Endothelial cell of hepatic sinusoid (primary cell): ENCODE measurements at regions not wholly inside any gene's neighbourhood (a gene's known extent, or its start where the extent isn't known, plus 50 kb on each side); places are given as distances from the start of the nearest gene placed in this dataset.
"Not testable (repeated sequence)": the region's sequence is repeated elsewhere in the genome, so short reads cannot be mapped to it uniquely, and the experiment has no call there.

Source experiments
- in situ Hi-C: cut with HindIII; loops from 2 replicates; pipeline ENCODE4 v1.10.0; 2017; ENCODE audit warnings: low sequenced_read_pairs

DNA sequence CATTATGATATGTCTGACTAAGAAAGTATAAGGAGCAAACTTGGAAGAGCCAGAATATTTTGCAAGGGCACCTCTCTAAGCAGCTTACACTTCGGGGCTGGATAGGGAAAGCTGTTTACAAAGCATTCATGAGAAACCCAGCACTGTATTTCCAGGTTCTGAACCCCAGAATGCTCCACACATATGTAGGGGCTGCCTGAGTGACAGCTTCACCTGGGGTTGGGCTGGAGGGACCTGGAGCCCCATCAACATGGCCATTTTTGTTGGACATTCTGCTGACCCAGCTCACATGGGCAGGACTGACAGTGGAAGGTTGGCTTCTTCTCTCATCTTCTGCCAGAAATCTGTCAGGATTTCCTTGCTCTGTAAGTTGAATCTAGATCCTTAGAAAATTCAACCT lies 197.1 kb upstream of the SSTR4 start:
- in situ Hi-C loops = no loop called here

DNA sequence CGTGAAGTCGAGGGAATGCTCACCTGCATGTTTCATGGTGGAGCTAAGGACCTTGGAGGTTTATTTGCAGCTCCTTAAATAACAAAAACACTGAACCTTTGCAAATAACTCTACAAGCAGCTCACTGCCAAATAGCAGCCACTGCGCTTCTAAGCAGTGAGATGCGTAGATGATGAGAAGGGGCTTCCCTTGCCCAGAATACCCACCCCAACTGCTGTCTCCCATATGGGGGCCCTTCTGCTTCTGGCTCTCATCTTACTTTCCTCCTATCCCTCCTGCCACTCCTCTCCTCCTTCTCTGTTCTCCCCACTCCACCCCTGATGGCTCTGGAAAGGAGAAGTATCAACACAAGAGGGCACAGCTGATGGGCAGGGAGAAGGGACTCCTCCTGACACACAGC lies 193.3 kb upstream of the SSTR4 start:
- in situ Hi-C loops = no loop called here

DNA sequence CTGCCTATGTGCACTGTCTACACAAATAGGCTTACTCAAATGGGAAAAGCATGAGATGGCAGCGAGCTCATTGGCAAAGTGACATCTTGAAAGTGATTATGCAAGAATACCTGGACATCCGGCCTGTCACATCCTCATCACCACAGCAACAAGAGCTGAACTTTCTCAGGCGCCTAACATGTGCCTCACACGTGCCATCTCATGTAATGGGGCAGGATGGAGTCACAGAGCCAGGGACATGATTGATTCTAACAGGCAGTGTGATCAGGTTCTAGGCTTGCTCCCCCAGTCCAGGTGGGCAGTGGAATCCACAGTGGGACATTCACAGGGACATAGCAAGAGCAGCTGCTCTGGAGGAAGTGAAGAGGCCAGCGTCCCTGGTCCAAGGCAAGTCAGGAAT lies 192.3 kb upstream of the SSTR4 start:
- in situ Hi-C loops = no loop called here

DNA sequence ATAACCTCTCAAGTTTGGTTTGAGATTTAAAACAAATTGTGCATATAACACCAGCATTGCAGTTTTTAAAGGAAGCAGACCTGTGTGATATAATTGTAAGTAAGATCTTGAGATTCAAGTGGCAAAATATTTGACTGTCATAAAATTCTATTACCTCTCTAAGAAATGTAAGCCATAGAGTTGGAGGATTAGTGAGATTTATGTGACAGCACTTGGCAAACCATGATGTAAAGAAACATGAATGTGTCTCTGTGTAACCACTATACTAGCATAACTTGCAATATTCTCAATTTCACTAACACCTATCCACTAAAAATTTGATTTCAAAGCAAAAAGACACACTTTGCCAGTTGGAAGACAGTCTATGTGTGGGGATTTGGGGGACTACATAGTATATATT lies 190.2 kb upstream of the SSTR4 start:
- in situ Hi-C loops = no loop called here

DNA sequence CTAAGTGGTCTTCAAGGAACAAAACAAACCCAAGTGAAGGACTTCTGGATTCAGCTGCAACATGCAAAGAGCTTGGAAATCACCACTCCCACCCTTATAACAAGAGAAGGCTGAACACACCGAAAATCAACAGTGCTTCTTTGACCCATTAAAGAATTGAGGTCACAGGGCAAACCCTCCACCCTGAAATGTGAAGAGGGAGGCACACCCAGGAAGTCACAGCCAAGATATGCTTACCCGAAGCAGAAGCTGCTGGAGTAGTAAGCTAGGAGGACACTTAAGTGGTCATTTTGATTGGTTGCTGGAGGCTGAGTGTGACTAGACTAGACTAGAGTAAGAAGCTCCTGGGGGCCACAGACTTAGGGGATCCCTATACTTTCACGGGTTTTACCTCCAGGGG lies 188.2 kb upstream of the SSTR4 start:
- in situ Hi-C loops = no loop called here

DNA sequence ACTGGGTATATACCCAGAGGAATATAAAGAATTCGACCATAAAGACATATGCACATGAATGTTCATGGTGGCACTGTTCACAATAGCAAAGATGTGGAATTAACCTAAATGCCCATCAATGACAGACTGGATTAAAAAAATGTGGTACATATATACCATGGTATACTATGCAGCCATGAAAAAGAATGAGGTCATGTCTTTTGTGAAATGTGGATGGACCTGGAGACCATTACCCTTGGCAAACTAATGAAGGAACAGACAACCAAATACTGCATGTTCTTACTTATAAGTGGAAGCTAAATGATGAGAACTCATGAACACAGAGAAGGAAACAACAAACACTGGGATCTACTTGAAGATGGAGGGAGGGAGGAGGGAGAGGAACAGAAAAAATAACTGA lies 186.7 kb upstream of the SSTR4 start:
- in situ Hi-C loops = no loop called here

DNA sequence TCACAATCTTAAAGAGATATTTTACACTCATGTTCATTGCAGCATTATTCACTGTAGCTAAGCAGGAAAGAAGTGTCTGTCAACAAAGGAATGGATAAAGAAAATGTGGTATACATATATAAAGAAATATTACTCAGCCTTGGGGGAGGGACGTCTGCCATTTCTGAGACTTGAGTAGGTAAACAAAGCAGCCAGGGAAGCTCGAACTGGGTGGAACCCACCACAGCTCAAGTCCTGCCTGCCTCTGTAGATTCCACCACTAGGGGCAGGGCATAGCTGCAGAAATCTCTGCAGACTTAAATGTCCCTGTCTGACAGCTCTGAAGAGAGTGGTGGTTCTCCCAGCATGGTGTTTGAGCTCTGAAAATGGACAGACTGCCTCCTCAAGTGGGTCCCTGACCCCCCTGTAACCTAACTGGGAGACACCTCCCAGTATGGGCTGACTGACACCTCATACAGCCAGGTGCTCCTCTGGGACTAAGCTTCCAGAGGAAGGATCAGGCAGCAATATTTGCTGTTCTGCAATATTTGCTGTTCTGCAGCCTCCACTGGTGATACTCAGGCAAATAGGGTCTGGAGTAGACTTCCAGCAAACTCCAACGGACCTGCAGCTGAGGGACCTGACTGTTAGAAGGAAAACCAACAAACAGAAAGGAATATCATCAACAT lies 183.3 kb upstream of the SSTR4 start:
- in situ Hi-C loops = not testable (repeated sequence)

DNA sequence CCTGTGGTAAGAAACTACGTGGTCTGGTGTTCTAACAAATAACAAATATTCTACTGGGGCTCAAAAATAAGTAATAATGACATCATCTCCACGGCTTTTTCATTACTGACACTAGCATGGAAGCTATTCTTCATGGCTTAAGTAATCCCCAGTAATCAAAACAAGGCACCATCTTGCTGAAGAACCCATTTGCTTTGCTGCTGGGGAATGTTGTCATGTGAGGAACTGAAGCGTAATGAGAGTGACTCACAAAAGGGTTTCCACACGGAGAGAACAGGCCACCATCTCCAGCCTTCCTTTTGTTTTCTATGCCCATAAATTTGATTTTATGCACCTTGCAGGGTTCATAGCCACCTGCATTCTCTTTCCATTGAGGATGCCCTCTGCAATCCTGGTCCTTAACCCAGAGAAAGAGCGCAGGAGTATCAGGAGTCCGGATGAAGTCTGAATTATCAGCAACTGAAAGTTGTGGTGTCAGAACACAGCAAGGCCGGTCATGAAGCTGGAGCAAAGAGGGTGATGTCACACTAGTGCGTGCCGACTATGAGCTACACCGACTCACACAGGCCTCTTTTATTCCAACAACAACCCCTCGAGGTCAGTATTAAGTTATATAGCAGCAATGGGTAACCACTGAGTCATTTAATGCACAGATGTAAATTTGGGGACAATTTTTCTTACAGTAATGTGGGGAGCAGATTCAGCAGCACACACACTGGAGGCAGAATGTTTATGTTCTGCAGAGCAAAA lies 173.7 kb upstream of the SSTR4 start:
- in situ Hi-C loops = no loop called here

DNA sequence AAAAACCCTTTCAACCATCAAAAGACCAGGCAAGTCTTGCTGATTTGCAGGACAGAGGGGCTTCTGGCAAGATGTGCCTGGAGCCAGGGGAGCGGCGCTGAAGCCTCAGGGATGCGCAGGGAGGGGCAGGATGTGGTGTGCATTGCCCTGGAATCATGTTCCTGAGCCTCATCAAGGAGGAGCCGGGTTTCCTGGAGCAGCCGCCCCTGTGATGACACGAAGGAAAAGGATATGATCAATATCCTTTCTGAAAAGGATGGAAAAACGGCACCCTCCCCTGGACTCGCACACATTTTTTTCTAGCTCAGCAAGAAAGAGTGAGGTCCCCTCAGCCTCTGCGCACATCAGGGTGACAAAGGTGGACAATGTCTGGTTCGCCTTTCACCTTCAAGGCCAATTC lies 173.1 kb upstream of the SSTR4 start:
- in situ Hi-C loops = no loop called here

DNA sequence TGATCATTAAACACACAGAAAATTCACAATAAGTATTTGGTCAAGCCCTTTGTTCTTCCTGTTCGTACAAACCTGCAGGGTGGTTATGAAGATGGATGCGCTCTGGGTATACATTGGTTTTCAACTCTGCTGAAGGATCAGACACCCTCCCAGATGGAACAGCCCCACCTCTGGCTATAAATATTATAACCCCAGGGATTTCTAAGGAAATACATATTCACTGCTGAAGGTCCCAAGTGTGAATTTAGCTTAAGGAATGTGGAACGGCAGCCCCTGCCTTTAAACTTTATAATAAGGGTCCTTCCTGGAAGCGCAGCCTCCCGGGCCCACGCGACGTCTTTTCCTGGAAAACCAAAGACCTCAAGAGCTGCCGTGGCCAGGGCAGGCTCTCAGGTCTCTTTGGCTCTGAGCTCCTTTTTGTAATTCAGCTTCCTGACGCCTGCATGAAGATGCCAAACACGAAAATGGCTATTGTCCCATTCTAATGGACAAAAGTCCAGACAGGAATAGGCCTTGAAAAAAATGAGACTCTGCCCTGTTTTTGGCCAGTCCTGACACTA lies 172.4 kb upstream of the SSTR4 start:
- in situ Hi-C loops = no loop called here

DNA sequence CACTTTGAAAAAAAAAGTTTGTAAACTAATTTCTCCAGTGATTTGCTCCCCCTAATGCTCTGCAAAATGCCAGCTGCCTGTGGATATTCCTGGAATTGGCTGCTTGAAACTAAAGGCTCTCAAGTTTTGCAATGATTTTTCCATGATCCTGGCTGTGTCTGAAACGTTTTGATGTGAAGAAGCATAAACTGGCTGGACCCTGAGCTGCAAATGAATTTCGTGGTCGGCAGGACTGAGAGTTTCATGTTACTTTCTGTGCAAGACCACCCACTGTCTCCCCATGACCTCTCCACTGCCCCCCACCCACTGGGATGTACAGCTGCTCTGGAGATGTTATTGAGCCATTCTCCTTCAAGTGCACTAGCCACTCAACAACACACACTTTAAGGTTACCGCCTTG lies 171.3 kb upstream of the SSTR4 start:
- in situ Hi-C loops = no loop called here

DNA sequence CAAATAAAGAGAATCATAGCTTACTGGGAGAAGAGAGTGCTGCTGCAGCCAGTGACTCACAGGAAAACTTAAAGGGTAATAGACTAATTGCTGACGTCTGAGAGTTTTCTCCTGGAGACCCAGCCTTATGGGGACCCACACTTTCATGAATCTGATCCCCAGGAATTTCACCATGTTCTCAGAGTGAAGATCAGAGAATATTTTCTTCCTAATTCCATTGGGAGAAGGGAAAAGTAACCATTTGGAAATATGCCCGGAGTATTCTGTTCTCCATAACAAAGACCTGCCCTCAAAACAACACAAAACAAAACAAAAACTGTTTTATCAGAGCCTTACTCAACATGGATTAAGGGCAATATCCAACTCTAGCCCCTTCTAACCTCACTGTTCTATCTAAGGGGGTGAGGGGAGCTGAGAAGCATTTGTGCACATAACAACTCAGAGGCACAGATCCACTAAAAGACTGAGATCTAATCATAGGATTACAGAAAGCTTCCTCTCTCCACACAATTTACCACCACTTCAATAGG lies 168.2 kb upstream of the SSTR4 start:
- in situ Hi-C loops = no loop called here

DNA sequence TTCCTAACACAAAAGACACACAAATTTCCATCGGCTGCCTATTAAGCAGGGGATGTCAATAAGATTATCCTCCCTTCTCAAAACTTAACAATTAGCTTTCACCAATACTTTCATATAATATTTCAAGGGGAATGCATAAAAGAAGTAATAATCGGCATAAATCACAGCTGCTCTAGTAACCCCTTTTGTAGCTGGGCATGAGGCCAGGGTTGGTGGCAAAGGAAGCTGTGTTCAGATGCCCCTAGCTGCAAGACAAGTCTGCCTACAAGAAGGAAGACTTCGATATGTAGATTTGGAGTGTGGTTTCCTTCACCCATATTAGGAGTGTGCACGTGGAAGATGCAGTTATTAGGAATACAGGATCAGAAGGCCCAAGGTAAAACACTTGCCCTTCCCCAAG lies 156.9 kb upstream of the SSTR4 start:
- in situ Hi-C loops = no loop called here

DNA sequence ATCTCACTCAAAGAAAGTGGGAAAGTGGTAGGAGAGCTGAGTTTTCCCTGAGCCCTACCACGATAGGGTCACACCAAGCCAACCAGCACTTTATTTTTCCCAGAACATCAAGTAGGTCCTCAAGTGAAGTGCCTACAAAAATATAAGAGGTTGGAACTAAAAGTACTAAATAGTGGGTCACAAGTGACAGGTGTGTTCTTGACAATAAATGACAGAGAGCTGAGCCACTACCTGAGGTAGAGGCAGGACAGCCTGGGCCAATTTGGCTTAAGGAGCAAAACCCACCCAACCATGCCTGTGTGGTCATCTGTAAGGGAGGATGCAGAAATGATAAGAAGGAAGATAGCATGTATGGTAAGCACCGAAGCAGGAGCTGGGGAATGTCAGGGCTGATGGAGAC lies 154.8 kb upstream of the SSTR4 start:
- in situ Hi-C loops = no loop called here

DNA sequence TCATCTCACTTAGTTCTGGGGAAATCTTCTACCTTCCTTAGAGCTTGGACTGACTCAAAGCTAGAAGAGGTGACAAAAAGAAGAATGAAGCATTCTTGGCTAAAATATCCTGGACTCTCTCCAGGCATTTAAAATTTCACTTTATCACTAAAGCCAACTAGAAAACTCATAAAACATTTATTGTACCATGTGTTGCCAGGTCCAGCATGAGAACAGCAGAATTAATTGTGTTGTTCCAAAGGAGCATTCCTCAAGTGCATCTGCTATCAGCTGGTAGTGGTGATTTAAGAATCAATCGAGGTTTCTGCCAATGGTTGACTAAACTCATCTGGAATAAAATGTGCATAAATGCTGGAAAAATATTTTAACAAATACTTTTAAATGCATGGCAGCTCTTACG lies 147.3 kb upstream of the SSTR4 start:
- in situ Hi-C loops = no loop called here

DNA sequence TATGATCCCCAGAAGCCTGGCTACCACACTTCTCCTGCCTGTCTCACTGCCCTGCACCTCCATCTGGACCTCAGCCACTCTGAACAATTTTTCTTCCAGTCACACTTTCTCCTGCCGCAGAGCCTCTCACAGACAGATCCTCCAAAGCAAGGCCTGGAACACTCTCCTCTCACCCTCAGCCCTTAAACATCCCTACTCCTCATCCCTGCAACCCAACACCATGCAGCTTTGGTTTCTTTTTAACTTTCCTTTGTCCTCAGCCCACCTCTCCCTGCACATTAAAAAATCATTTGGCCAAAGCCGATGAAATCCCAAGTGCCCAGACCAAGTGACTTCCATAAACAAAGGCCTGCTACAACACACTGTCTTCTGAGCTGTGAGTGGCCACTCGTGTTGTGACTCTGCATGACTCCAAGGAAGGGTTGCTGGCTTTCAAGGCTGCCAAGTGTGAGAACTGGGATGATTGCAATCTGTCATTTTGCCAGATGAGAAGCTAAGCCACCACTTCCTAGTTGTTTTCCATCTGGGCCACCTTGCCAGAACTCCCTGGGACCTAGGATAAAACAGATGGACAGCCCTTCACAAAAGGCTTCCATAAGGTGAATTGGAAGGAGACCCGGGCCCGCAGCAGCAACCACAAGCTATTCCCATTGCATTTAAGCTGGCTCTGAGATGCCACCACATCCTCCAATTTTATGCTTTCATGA lies 144.4 kb upstream of the SSTR4 start:
- in situ Hi-C loops = loop anchor here (5.0 kb wide), 1 partner anchor 72 kb away; no protein-coding TSS in a partner anchor

DNA sequence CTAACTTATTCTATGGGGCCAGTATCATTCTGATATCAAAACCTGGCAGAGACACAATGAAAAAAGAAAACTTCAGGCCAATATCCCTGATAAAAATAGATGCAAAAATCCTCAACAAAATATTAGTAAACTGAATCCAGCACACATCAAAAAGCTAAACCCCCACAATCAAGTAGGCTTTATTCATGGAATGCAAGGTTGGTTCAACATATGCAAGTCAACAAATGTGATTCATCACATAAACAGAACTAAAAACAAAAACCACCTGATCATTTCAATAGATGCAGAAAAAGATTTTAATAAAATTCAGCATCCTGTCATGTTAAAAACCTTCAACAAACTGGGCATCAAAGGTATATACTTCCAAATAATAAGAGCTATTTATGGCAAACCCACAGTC lies 133.9 kb upstream of the SSTR4 start:
- in situ Hi-C loops = no loop called here

DNA sequence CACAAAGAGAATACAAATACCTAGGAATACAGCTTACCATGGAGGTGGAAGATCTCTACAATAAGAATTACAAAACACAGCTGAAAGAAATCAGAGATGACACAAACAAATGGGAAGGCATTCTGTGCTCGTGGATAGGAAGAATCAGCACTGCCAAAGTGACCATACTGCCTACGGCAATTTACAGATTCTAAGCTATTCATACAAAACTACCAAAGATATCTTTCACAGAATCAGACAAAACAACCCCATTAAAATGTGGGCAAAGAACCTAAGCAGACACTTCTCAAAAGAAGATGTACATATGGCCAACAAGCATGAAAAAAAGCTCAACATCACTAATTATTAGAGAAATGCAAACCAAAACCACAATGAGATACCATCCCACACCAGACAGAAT lies 133.2 kb upstream of the SSTR4 start:
- in situ Hi-C loops = no loop called here

DNA sequence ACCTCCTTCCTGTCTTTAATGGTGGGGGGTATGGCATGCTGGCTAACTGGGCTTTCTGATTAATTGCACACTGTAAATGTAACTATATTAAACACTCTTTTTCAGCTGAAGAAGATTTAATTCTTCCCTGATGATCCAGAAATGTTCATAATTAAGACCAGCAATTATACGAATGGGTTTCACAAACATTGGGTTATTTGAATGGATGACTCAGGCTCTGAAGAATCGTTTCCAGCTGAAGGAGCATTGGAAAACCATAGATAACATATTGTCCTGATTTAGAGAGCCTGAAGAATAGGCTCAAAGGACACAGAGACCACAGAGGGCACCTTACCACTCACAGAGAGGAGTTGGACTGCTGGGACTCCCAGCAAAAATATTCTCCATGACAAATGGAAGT lies 130.7 kb upstream of the SSTR4 start:
- in situ Hi-C loops = no loop called here

DNA sequence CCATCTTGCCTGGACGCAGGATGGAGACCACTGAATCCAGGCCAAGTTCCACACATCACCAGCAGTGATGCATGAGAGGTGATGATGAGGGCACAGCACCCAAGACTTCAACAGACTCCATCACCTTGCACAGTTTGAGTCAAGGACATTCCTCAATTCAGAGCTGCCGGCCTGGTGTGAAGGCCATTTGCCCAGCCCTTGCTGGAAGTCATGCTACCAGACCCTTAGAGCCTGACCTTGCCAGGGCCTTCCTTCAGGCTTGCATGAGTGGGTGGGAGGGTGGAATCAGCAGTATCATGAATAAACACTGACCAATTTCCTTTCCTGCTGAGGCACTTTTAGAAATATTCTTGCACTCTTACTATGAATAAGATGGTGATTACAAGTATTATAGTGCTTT lies 130.2 kb upstream of the SSTR4 start:
- in situ Hi-C loops = no loop called here

DNA sequence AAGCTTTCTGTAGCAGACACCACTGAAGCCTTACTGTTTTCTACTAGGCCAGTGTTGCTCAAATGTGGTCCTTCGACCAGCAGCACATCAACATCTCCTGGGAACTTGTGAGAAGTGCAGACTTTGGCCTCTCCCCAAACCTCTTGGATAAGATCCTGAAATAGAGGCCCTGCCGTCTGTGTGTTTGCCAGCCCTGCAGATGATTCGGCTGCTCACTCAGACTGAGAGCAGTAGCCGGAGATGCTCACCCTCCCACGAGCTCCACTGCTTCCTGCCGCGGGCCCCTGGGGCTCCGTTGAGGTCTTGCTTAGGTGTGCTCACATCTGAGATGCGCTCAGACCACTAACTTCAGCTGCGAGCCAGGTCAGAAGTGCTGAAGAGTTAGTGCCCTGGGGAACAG lies 129.5 kb upstream of the SSTR4 start:
- in situ Hi-C loops = no loop called here

DNA sequence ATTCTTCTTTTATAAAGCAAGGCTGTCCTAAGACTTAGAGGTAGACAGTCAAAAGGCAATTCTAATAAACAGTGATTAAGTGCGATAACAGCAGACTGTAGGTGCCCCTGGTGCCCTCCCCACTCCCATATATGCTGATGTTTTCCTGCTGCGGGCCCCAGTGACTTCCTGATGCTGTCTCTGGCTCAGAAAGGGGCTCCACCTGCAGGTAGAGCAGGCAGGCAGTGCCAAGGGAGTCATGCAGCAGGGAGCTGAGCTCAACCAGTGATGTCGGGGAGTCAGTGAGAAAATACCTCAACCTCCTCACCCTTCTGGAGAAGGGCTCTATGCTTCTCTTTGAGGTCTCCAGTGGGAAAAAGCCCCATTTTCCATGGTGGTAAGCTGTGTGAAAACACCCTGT lies 126.7 kb upstream of the SSTR4 start:
- in situ Hi-C loops = no loop called here
